Left lung (tissue), 4 donors: ENCODE measurements at regions not wholly inside any gene's neighbourhood (a gene's known extent, or its start where the extent isn't known, plus 50 kb on each side); places are given as distances from the start of the nearest gene placed in this dataset.

Experiments used
- ATAC-seq: fragments of 200-7000 bp; cut with Tn5 transposase; one replicate; pipeline ENCODE4 v1.9.1; 2020; ENCODE audit warnings: moderate library complexity
- DNase-seq, 4 donors: peaks; one replicate each; pipeline ENCODE4 v3.0.0-alpha.2; 2013 to 2020
- H3K27ac ChIP-seq, 2 donors: fragments of 200-600 bp; sonication (generic) in 1 of 2; one replicate each; pipeline versions ENCODE4 v1.5.0 to v1.8.0; 2020 to 2021
- H3K27me3 ChIP-seq, 2 donors: fragments of 200-600 bp; sonication (generic) in 1 of 2; one replicate each; pipeline versions ENCODE4 v1.5.0 to v1.8.0; 2020 to 2021
- H3K36me3 ChIP-seq, 2 donors: fragments of 200-600 bp; sonication (generic) in 1 of 2; one replicate each; pipeline versions ENCODE4 v1.5.0 to v1.8.0; 2020 to 2021
- H3K4me1 ChIP-seq, 2 donors: fragments of 200-600 bp; one replicate each; pipeline ENCODE4 v1.8.0; 2021
- H3K4me3 ChIP-seq, 2 donors: fragments of 200-600 bp; sonication (generic) in 1 of 2; one replicate each; pipeline versions ENCODE4 v1.5.0 to v1.8.0; 2020 to 2021; ENCODE audit warnings: mild to moderate bottlenecking in 1 of 2
- H3K9me3 ChIP-seq, 2 donors: fragments of 200-600 bp; sonication (generic) in 1 of 2; one replicate each; pipeline versions ENCODE4 v1.5.0 to v1.8.0; 2020 to 2021
- CTCF ChIP-seq, 2 donors: fragments of 200-600 bp; sonication (generic) in 1 of 2; IDR thresholded peaks; one replicate each; pipeline versions ENCODE4 v1.5.0 to v1.8.0; 2021; ENCODE audit warnings: antibody characterized with exemption in 2 of 2
- intact Hi-C, 2 donors: fragments of 100-400 bp; cut with DNase I; formaldehyde crosslinking; loops; one replicate each; pipeline versions ENCODE4 v1.11.2 to v1.14.2; 2022
- donor health status: DM: no; HTN: yes; CAD: no.
- donor health status: DM: no; HTN: no; CAD: no.

- ATAC-seq (no peak), DNase-seq (no peak)
- H3K36me3 ChIP-seq = no peaks in the 10 kb centered on the region
- no peak for TF ChIP-seq CTCF (IDR thresholded peaks at IDR 0.05)
- no peaks in the 10 kb centered on the region for H3K4me1 ChIP-seq
- no peak overlapping the region for H3K27ac ChIP-seq
- H3K27me3 ChIP-seq = no peaks in the 10 kb centered on the region
- no peaks in the 10 kb centered on the region for H3K9me3 ChIP-seq
- H3K4me3 ChIP-seq = no peak overlapping the region
- intact Hi-C loops = no loop called here
Observed at GRCh38 chr4:145381163-145381562, 100.5 kb upstream of the SMAD1 start.

- no peak for ATAC-seq
- no peak for TF ChIP-seq CTCF (IDR thresholded peaks at IDR 0.05)
- no peak overlapping the region for H3K4me3 ChIP-seq
- no peak overlapping the region for H3K27ac ChIP-seq
- DNase-seq = no peak
- H3K9me3 ChIP-seq = no peaks in the 10 kb centered on the region
- no peaks in the 10 kb centered on the region for H3K27me3 ChIP-seq
- no peaks in the 10 kb centered on the region for H3K36me3 ChIP-seq
- no peaks in the 10 kb centered on the region for H3K4me1 ChIP-seq
- intact Hi-C loops = no loop called here
Observed at GRCh38 chr4:145380123-145380522, 101.5 kb upstream of the SMAD1 start.

- ATAC-seq (no peak), DNase-seq (peak in 1 of 4 donors; percentile 73)
- intact Hi-C loops = no loop called here
- no peaks in the 10 kb centered on the region for H3K27me3 ChIP-seq
- H3K27ac ChIP-seq = no peak overlapping the region
- TF ChIP-seq CTCF (IDR thresholded peaks at IDR 0.05) = no peak
- no peaks in the 10 kb centered on the region for H3K4me1 ChIP-seq
- no peaks in the 10 kb centered on the region for H3K36me3 ChIP-seq
- H3K9me3 ChIP-seq = no peaks in the 10 kb centered on the region
- H3K4me3 ChIP-seq = no peak overlapping the region
Observed at GRCh38 chr4:145375416-145375815, 106.2 kb upstream of the SMAD1 start.

GRCh38 chr4:145352438-145353145, 129.1 kb upstream of the SMAD1 start:
- H3K36me3 ChIP-seq = no peaks in the 10 kb centered on the region
- H3K27me3 ChIP-seq = no peaks in the 10 kb centered on the region
- ATAC-seq (no peak), DNase-seq (no peak)
- TF ChIP-seq CTCF (IDR thresholded peaks at IDR 0.05) = no peak
- no peak overlapping the region for H3K27ac ChIP-seq
- H3K9me3 ChIP-seq = no peaks in the 10 kb centered on the region
- H3K4me1 ChIP-seq = no peaks in the 10 kb centered on the region
- no peak overlapping the region for H3K4me3 ChIP-seq
- intact Hi-C loops = no loop called here

- DNase-seq (no peak), ATAC-seq (no peak)
- no peak for TF ChIP-seq CTCF (IDR thresholded peaks at IDR 0.05)
- H3K4me3 ChIP-seq = no peak overlapping the region
- no peaks in the 10 kb centered on the region for H3K27me3 ChIP-seq
- no peak overlapping the region for H3K27ac ChIP-seq
- no peaks in the 10 kb centered on the region for H3K4me1 ChIP-seq
- intact Hi-C loops = no loop called here
- no peaks in the 10 kb centered on the region for H3K36me3 ChIP-seq
- H3K9me3 ChIP-seq = no peaks in the 10 kb centered on the region
Observed at GRCh38 chr4:145351922-145352321, 129.7 kb upstream of the SMAD1 start.
